HG02759 (cell line): ENCODE measurements at regions not wholly inside any gene's neighbourhood (a gene's known extent, or its start where the extent isn't known, plus 50 kb on each side); places are given as distances from the start of the nearest gene placed in this dataset.

Experiments used
- ATAC-seq: cut with Tn5 transposase; IDR thresholded peaks from one replicate; pipeline ENCODE4 v1.9.1; 2021; ENCODE audit warnings: mild to moderate bottlenecking, moderate library complexity; ENCODE audit not compliant: unreplicated experiment

- no peak for ATAC-seq
Measured at GRCh38 chr6:105821027-105821426, 265.1 kb upstream of the PRDM1 start.

- no peak for ATAC-seq
Measured at GRCh38 chr6:105819745-105820144, 266.4 kb upstream of the PRDM1 start.

GRCh38 chr6:105818505-105818904 lies 267.6 kb upstream of the PRDM1 start:
- ATAC-seq, result no peak

DNA sequence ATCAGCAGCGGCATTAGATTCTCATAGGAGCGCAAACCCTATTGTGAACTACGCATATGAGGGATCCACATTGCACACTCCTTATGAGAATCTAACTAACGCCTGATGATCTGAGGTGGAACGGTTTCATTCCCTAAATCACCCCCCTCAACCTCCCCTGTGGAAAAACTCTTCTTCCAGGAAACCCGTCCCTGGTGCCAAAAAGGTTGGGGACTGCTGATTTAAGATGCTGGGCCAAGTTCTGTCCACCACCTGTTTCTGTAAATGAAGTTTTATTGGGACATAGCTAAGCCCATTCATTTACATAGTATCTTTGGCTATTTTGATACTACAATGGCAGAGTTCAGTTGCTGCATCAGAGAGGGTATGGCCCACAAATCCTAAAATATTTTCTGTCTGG lies 268.2 kb upstream of the PRDM1 start:
- ATAC-seq, result no peak

- no peak for ATAC-seq
Measured at GRCh38 chr6:105817370-105817769, 268.8 kb upstream of the PRDM1 start.

GRCh38 chr6:105816847-105817246 lies 269.3 kb upstream of the PRDM1 start:
- no peak for ATAC-seq

- no peak for ATAC-seq
Measured at GRCh38 chr6:105815661-105816555, 270.2 kb upstream of the PRDM1 start.

DNA sequence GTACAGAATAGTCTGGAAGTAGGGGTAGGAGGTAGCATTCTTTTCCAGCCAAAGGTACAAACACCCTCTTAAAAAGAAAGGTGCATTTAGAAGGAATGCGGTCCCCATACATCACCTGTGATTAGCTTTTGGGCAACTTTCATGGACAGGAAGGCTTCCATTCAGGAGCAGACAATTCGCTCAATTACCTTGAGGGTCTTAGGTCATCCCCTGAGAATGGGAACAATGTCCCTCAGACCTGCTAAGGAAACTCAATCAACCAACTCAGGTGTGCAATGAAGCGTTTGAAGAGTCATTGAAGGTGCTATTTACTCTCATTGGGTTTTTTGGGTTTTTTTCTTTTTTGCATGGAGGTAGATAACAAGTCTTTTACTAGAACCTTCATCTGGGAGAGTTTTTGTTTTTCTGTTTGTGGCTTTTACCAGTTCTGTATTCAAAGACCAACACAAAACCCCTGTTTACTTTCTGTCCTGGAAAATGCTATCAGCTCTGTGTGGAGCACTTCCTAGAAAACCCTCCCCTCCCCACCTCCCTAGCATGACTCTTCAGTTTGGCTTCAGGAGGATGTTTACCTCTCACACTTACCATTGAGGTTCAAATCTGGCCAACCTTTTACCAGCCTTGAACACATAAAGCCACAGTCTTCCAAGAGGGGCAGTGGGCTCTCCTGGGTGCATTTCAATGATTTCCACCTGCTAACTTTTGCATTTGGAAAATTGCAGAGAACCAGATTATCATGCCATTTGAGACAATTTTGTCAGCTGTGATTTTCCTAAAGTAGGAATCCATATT lies 271.2 kb upstream of the PRDM1 start:
- no peak for ATAC-seq

GRCh38 chr6:105810922-105811482 lies 275.1 kb upstream of the PRDM1 start:
- no peak for ATAC-seq

DNA sequence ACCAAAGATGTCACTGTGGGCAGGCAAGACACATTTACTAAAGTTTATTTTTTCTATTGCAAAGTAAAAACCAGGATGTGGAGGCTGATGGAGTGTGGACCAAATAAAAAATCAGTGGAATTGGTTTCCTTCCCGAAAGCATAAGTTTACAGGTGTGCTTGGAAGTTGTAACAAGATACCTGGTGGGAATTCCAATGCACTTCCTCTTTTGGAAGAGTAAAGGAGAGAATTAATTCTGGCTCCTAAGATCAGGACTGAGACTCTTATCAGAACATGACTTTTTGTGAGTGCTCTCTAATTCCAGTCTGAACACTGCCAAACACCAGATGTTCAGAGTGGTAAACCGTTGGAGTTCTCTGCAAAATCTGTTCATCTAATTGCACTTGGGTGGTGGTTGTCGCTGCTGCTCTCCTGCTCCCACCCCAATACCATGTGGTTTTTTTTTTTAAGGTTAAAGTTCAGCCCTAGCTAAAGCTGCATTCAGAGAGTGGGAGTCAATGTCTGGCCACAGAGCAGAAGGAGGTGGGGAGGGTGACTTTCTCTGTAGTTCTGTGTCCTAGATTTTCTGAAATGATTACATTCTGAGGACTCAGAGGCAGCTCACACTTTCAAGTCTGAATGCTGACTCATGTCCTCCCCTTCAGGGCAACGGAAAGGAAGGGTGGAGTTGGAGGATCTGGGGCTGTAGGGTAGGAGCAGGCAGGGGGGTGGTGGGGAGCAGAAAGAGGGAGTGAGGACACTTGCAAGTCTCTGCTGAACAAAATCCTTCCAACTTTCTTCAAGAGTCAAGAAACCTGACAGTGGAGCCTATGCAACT lies 275.8 kb upstream of the PRDM1 start:
- peak; percentile 79 for ATAC-seq

GRCh38 chr6:105808571-105808970 lies 277.6 kb upstream of the PRDM1 start:
- ATAC-seq, result no peak

GRCh38 chr6:105807905-105808304 lies 278.2 kb upstream of the PRDM1 start:
- ATAC-seq, result no peak

- no peak for ATAC-seq
Measured at GRCh38 chr6:105806486-105806920, 279.6 kb upstream of the PRDM1 start.

- ATAC-seq, result no peak
Measured at GRCh38 chr6:105805501-105806023, 280.6 kb upstream of the PRDM1 start.

- no peak for ATAC-seq
Measured at GRCh38 chr6:105804424-105804823, 281.7 kb upstream of the PRDM1 start.

GRCh38 chr6:105804000-105804399 lies 282.1 kb upstream of the PRDM1 start:
- ATAC-seq, result no peak

GRCh38 chr6:105803442-105803841 lies 282.7 kb upstream of the PRDM1 start:
- ATAC-seq, result no peak

DNA sequence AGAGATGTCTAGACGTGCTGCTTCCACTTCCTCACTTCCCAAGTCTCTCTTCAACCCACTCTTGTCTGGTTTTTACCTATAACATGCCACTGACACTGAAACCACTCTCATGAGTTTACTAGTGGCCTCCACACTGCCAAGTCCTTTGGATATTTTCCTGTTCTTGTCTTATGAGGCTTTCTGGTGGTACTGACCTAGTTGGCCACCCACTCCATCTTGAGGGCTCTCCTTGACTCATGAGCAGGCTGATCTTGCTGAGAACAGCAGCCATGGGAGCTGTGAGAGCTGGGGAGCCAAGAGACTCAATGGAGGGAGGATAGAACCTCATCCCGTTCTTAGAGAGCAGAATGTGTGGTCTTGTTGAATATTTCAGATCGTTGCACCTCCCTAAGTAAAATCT lies 283.4 kb upstream of the PRDM1 start:
- ATAC-seq, result no peak

GRCh38 chr6:105800871-105801270 lies 285.3 kb upstream of the PRDM1 start:
- ATAC-seq, result no peak

GRCh38 chr6:105800398-105800797 lies 285.7 kb upstream of the PRDM1 start:
- no peak for ATAC-seq

- no peak for ATAC-seq
Measured at GRCh38 chr6:105799056-105799455, 287.1 kb upstream of the PRDM1 start.
